ENCODE measurements at regions not wholly inside any gene's neighbourhood (a gene's known extent, or its start where the extent isn't known, plus 50 kb on each side); places are given as distances from the start of the nearest gene placed in this dataset.
A peak's percentile ranks its signal among the peaks of the same experiment; 100 is the strongest.

- no peak for DNase-seq (ENCODE audit: low read depth)
- in situ Hi-C loops (cut with HindIII; ENCODE audit: low sequenced_read_pairs): no loop called here
- no peak overlapping the region for H3K4me3 ChIP-seq (ENCODE audit: low read depth, low read length)
- no peak for TF ChIP-seq CTCF (IDR thresholded peaks at IDR 0.05; ENCODE audit: low read depth, low read length, missing control alignments)
Measured at GRCh38 chr11:26228778-26229177, 103.2 kb upstream of the ANO3 start.

GRCh38 chr11:26229257-26229656 is 102.7 kb upstream of the ANO3 start:
- in situ Hi-C loops (cut with HindIII; ENCODE audit: low sequenced_read_pairs): no loop called here
- DNase-seq (ENCODE audit: low read depth): peak; percentile 57
- no peak for TF ChIP-seq CTCF (IDR thresholded peaks at IDR 0.05; ENCODE audit: low read depth, low read length, missing control alignments)
- H3K4me3 ChIP-seq (ENCODE audit: low read depth, low read length): no peak overlapping the region

- no peak overlapping the region for H3K4me3 ChIP-seq (ENCODE audit: low read depth, low read length)
- in situ Hi-C loops (cut with HindIII; ENCODE audit: low sequenced_read_pairs): no loop called here
- DNase-seq (ENCODE audit: low read depth): no peak
- no peak for TF ChIP-seq CTCF (IDR thresholded peaks at IDR 0.05; ENCODE audit: low read depth, low read length, missing control alignments)
Measured at GRCh38 chr11:26229981-26230380, 101.9 kb upstream of the ANO3 start.

- no peak for TF ChIP-seq CTCF (IDR thresholded peaks at IDR 0.05; ENCODE audit: low read depth, low read length, missing control alignments)
- in situ Hi-C loops (cut with HindIII; ENCODE audit: low sequenced_read_pairs): no loop called here
- peak; percentile 35 for DNase-seq (ENCODE audit: low read depth)
- no peak overlapping the region for H3K4me3 ChIP-seq (ENCODE audit: low read depth, low read length)
Measured at GRCh38 chr11:26231252-26231661, 100.7 kb upstream of the ANO3 start.

- no peak overlapping the region for H3K4me3 ChIP-seq (ENCODE audit: low read depth, low read length)
- no peak for DNase-seq (ENCODE audit: low read depth)
- no peak for TF ChIP-seq CTCF (IDR thresholded peaks at IDR 0.05; ENCODE audit: low read depth, low read length, missing control alignments)
- in situ Hi-C loops (cut with HindIII; ENCODE audit: low sequenced_read_pairs): no loop called here
Measured at GRCh38 chr11:26234451-26234850, 97.5 kb upstream of the ANO3 start.

GRCh38 chr11:26243426-26243825 is 88.5 kb upstream of the ANO3 start:
- no peak for TF ChIP-seq CTCF (IDR thresholded peaks at IDR 0.05; ENCODE audit: low read depth, low read length, missing control alignments)
- in situ Hi-C loops (cut with HindIII; ENCODE audit: low sequenced_read_pairs): no loop called here
- no peak for DNase-seq (ENCODE audit: low read depth)
- no peak overlapping the region for H3K4me3 ChIP-seq (ENCODE audit: low read depth, low read length)

- no peak overlapping the region for H3K4me3 ChIP-seq (ENCODE audit: low read depth, low read length)
- no peak for TF ChIP-seq CTCF (IDR thresholded peaks at IDR 0.05; ENCODE audit: low read depth, low read length, missing control alignments)
- in situ Hi-C loops (cut with HindIII; ENCODE audit: low sequenced_read_pairs): no loop called here
- DNase-seq (ENCODE audit: low read depth): no peak
Measured at GRCh38 chr11:26244207-26244606, 87.7 kb upstream of the ANO3 start.
